Heart left ventricle (tissue), 16 donors: ENCODE measurements at regions not wholly inside any gene's neighbourhood (a gene's known extent, or its start where the extent isn't known, plus 50 kb on each side); places are given as distances from the start of the nearest gene placed in this dataset.

ENCODE experiments used
- ATAC-seq, 4 donors: fragments of 200-7000 bp; cut with Tn5 transposase; one replicate each; pipeline ENCODE4 v1.9.1; 2020 to 2022; ENCODE audit warnings: moderate library complexity in 4 of 4, mild to moderate bottlenecking in 3 of 4, moderate number of reproducible peaks in 1 of 4
- DNase-seq, 5 donors: peaks; one replicate each; pipeline ENCODE4 v3.0.0-alpha.2; 2020
- H3K27ac ChIP-seq, 12 donors: fragments of 200-600 bp; sonication (generic) in 4 of 12; one replicate each; pipeline versions ENCODE4 v1.5.0 to v1.8.0; 2016 to 2022; ENCODE audit warnings: mild to moderate bottlenecking in 2 of 12
- H3K27me3 ChIP-seq, 9 donors: fragments of 200-600 bp; sonication (generic) in 2 of 9; one replicate each; pipeline versions ENCODE4 v1.5.1 to v1.8.0; 2016 to 2022; ENCODE audit warnings: mild to moderate bottlenecking in 3 of 9
- H3K36me3 ChIP-seq, 9 donors: fragments of 200-600 bp; sonication (generic) in 2 of 9; one replicate each; pipeline versions ENCODE4 v1.5.0 to v1.8.0; 2018 to 2022; ENCODE audit warnings: mild to moderate bottlenecking in 2 of 9
- H3K4me1 ChIP-seq, 12 donors: fragments of 200-600 bp; sonication (generic) in 4 of 12; one replicate each; pipeline versions ENCODE4 v1.5.0 to v1.8.0; 2016 to 2022; ENCODE audit warnings: mild to moderate bottlenecking in 3 of 12
- H3K4me3 ChIP-seq, 12 donors: fragments of 200-600 bp; sonication (generic) in 4 of 12; one replicate each; pipeline versions ENCODE4 v1.5.0 to v1.8.0; 2017 to 2022; ENCODE audit warnings: mild to moderate bottlenecking in 9 of 12, moderate library complexity in 4 of 12
- H3K9me3 ChIP-seq, 12 donors: fragments of 200-600 bp; sonication (generic) in 4 of 12; one replicate each; pipeline versions ENCODE4 v1.5.0 to v1.8.0; 2016 to 2022; ENCODE audit warnings: mild to moderate bottlenecking in 1 of 12
- CTCF ChIP-seq, 12 donors: fragments of 200-600 bp; sonication (generic) in 4 of 12; IDR thresholded peaks; one replicate each; pipeline versions ENCODE4 v1.5.0 to v1.8.0; 2018 to 2022; ENCODE audit warnings: antibody characterized with exemption in 12 of 12, mild to moderate bottlenecking in 5 of 12
- POLR2A ChIP-seq, 2 donors: fragments of 450-650 bp; IDR thresholded peaks; one replicate each; pipeline ENCODE4 v1.6.1; 2017; ENCODE audit warnings: antibody characterized with exemption in 2 of 2, mild to moderate bottlenecking in 2 of 2, moderate library complexity in 2 of 2
- WGBS, 4 donors: extraction: QIAGEN DNeasy Blood & Tissue Kit in 2 of 4; methylation state at CpG; one replicate each; pipeline versions ENCODE4 v1.1.5 to v1.1.7; 2013 to 2018; 5-methylcytosine and 5-hydroxymethylcytosine counted together
- intact Hi-C, 10 donors: fragments of 100-400 bp; cut with DNase I; formaldehyde crosslinking; loops; one replicate each; pipeline versions ENCODE4 v1.11.1 to v1.14.2; 2022
- donor health status: ischemic (EF 13 %, LVEDD 7.1; RV severe dilation, severe dysfunction).
- donor health status: healthy with polysubstance abuse.
- donor health status: DM: no; HTN: yes; CAD: no.
- donor health status: DM: no; HTN: no; CAD: no.
- donor health status: ischemic (EF 25% LVEDD 6.9; RV normal size, moderate dysfunction).
- donor health status: ischemic (EF 25% LVEDD 5.7; RV mildly dilated, moderate dysfunction).
- donor health status: healthy.
- donor health status: DM: yes; HTN: yes; CAD: no.
- donor health status: ischemic (EF 35%, LVEDD 5.7; RV mildly dilated, moderate dysfunction).
- donor health status: nonischemic (EF 11% LVEDD 7.7; RV severe dilation, severe dysfunction).
- donor health status: DM: yes; HTN: yes; CAD: no.
- donor health status: PGD.
- donor health status: ischemic (EF 29% LVEDD 5.4; RV normal size, mild dysfunction).
- donor health status: nonischemic (EF 23%, LVEDD 6.1; RV moderate dilation, normal function).

- Histone ChIP-seq H3K27ac (no peak overlapping the region), H3K36me3 (no peaks in the 10 kb centered on the region), H3K27me3 (no peaks in the 10 kb centered on the region), H3K4me3 (no peak overlapping the region), H3K4me1 (no peaks in the 10 kb centered on the region), H3K9me3 (peaks cover 0 to 31% (median 12%) of the 10 kb centered on the region in 12 donors)
- DNase-seq (no peak), ATAC-seq (no peak)
- TF ChIP-seq POLR2A (IDR thresholded peaks at IDR 0.05), result no peak
- no peak for TF ChIP-seq CTCF (IDR thresholded peaks at IDR 0.05)
- 53 to 76% (median 69%) methylated on average over 2 to 3 of the region's 3 CpGs for WGBS, 4 donors
- intact Hi-C loops, result no loop called here
Observed at GRCh38 chr2:2550856-2551255, 219.8 kb upstream of the MYT1L start.

DNA sequence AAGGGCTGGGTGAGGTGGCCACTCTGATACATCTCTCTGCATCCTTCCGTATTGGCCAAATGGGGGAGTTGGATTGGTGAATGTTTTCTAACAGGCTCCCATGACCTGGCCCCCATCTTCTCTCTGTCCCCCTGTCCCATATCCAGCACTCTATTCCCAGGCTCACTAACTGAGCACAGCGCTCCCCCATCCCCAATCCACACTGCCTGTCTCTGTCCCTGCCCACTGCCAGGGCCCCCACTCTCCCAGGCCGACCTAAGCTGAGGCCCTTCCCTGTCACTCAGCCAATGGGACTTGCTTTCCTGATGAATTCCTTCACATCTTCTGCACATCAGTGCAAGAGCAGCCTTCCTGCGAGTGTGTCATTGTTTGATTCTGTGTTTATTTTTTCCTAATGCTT lies 216.8 kb upstream of the MYT1L start:
- intact Hi-C loops, result no loop called here
- no peaks in the 10 kb centered on the region for H3K27me3 ChIP-seq
- 70 to 75% (median 75%) methylated on average over 4 of the region's 4 CpGs for WGBS, 4 donors
- H3K27ac ChIP-seq, result no peak overlapping the region
- no peaks in the 10 kb centered on the region for H3K36me3 ChIP-seq
- DNase-seq, result no peak
- H3K4me3 ChIP-seq, result no peak overlapping the region
- ATAC-seq, result no peak
- H3K4me1 ChIP-seq, result no peaks in the 10 kb centered on the region
- peaks cover 0 to 14% (median 8%) of the 10 kb centered on the region in 12 donors for H3K9me3 ChIP-seq
- TF ChIP-seq POLR2A (IDR thresholded peaks at IDR 0.05) (no peak), CTCF (IDR thresholded peaks at IDR 0.05) (no peak)

DNA sequence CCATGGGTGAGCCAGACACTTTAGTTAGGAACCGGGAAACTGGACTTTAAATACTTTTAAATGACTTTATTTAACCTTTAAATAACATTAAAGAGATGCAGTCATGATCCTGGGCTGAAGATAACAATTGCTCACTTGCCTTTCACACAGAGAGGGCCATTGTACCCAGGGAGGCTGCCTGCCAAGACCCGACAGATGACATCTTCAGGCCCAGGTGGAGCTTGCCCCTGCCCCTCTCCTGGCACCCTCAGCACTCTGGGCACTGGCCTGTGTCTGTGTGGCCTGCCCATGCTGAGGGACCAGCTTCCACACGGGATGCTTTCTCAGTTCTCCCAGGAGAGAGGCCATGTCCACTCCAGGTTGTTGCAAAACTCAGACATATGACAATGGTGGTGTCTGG lies 216.4 kb upstream of the MYT1L start:
- 67 to 84% (median 78%) methylated on average over 3 of the region's 3 CpGs for WGBS, 4 donors
- no peak for TF ChIP-seq POLR2A (IDR thresholded peaks at IDR 0.05)
- TF ChIP-seq CTCF (IDR thresholded peaks at IDR 0.05), result no peak
- no peaks in the 10 kb centered on the region for H3K27me3 ChIP-seq

GRCh38 chr2:2546046-2546445 lies 215.0 kb upstream of the MYT1L start:
- no peak overlapping the region for H3K4me3 ChIP-seq
- ATAC-seq, result no peak

More for the DNA sequence above, 216.4 kb upstream of the MYT1L start:
- H3K4me3 ChIP-seq, result no peak overlapping the region
- no peaks in the 10 kb centered on the region for H3K36me3 ChIP-seq
- no peaks in the 10 kb centered on the region for H3K4me1 ChIP-seq
- peaks cover 0 to 9% (median 3%) of the 10 kb centered on the region in 12 donors for H3K9me3 ChIP-seq
- intact Hi-C loops, result no loop called here
- ATAC-seq, result no peak
- H3K27ac ChIP-seq, result no peak overlapping the region
- DNase-seq, result no peak

More at GRCh38 chr2:2546046-2546445, 215.0 kb upstream of the MYT1L start:
- DNase-seq, result no peak
- intact Hi-C loops, result no loop called here
- Histone ChIP-seq H3K27me3 (no peaks in the 10 kb centered on the region), H3K27ac (no peak overlapping the region), H3K4me1 (no peaks in the 10 kb centered on the region), H3K36me3 (no peaks in the 10 kb centered on the region), H3K9me3 (peaks cover 0 to under 1% (median 0%) of the 10 kb centered on the region in 12 donors)
- 89 to 91% (median 91%) methylated on average over 9 of the region's 9 CpGs for WGBS, 4 donors
- TF ChIP-seq POLR2A (IDR thresholded peaks at IDR 0.05) (no peak), CTCF (IDR thresholded peaks at IDR 0.05) (no peak)
